Heart left ventricle (tissue), 16 donors: ENCODE measurements at regions not wholly inside any gene's neighbourhood (a gene's known extent, or its start where the extent isn't known, plus 50 kb on each side); places are given as distances from the start of the nearest gene placed in this dataset.

Experiments used
- ATAC-seq, 4 donors: fragments of 200-7000 bp; cut with Tn5 transposase; one replicate each; pipeline ENCODE4 v1.9.1; 2020 to 2022; ENCODE audit warnings: moderate library complexity in 4 of 4, mild to moderate bottlenecking in 3 of 4, moderate number of reproducible peaks in 1 of 4
- DNase-seq, 5 donors: peaks; one replicate each; pipeline ENCODE4 v3.0.0-alpha.2; 2020
- H3K27ac ChIP-seq, 12 donors: fragments of 200-600 bp; sonication (generic) in 4 of 12; one replicate each; pipeline versions ENCODE4 v1.5.0 to v1.8.0; 2016 to 2022; ENCODE audit warnings: mild to moderate bottlenecking in 2 of 12
- H3K27me3 ChIP-seq, 9 donors: fragments of 200-600 bp; sonication (generic) in 2 of 9; one replicate each; pipeline versions ENCODE4 v1.5.1 to v1.8.0; 2016 to 2022; ENCODE audit warnings: mild to moderate bottlenecking in 3 of 9
- H3K36me3 ChIP-seq, 9 donors: fragments of 200-600 bp; sonication (generic) in 2 of 9; one replicate each; pipeline versions ENCODE4 v1.5.0 to v1.8.0; 2018 to 2022; ENCODE audit warnings: mild to moderate bottlenecking in 2 of 9
- H3K4me1 ChIP-seq, 12 donors: fragments of 200-600 bp; sonication (generic) in 4 of 12; one replicate each; pipeline versions ENCODE4 v1.5.0 to v1.8.0; 2016 to 2022; ENCODE audit warnings: mild to moderate bottlenecking in 3 of 12
- H3K4me3 ChIP-seq, 12 donors: fragments of 200-600 bp; sonication (generic) in 4 of 12; one replicate each; pipeline versions ENCODE4 v1.5.0 to v1.8.0; 2017 to 2022; ENCODE audit warnings: mild to moderate bottlenecking in 9 of 12, moderate library complexity in 4 of 12
- H3K9me3 ChIP-seq, 12 donors: fragments of 200-600 bp; sonication (generic) in 4 of 12; one replicate each; pipeline versions ENCODE4 v1.5.0 to v1.8.0; 2016 to 2022; ENCODE audit warnings: mild to moderate bottlenecking in 1 of 12
- CTCF ChIP-seq, 12 donors: fragments of 200-600 bp; sonication (generic) in 4 of 12; IDR thresholded peaks; one replicate each; pipeline versions ENCODE4 v1.5.0 to v1.8.0; 2018 to 2022; ENCODE audit warnings: antibody characterized with exemption in 12 of 12, mild to moderate bottlenecking in 5 of 12
- POLR2A ChIP-seq, 2 donors: fragments of 450-650 bp; IDR thresholded peaks; one replicate each; pipeline ENCODE4 v1.6.1; 2017; ENCODE audit warnings: antibody characterized with exemption in 2 of 2, mild to moderate bottlenecking in 2 of 2, moderate library complexity in 2 of 2
- WGBS, 4 donors: extraction: QIAGEN DNeasy Blood & Tissue Kit in 2 of 4; methylation state at CpG; one replicate each; pipeline versions ENCODE4 v1.1.5 to v1.1.7; 2013 to 2018; 5-methylcytosine and 5-hydroxymethylcytosine counted together
- intact Hi-C, 10 donors: fragments of 100-400 bp; cut with DNase I; formaldehyde crosslinking; loops; one replicate each; pipeline versions ENCODE4 v1.11.1 to v1.14.2; 2022
- donor health status: ischemic (EF 13 %, LVEDD 7.1; RV severe dilation, severe dysfunction).
- donor health status: healthy with polysubstance abuse.
- donor health status: DM: no; HTN: yes; CAD: no.
- donor health status: DM: no; HTN: no; CAD: no.
- donor health status: ischemic (EF 25% LVEDD 6.9; RV normal size, moderate dysfunction).
- donor health status: ischemic (EF 25% LVEDD 5.7; RV mildly dilated, moderate dysfunction).
- donor health status: healthy.
- donor health status: DM: yes; HTN: yes; CAD: no.
- donor health status: ischemic (EF 35%, LVEDD 5.7; RV mildly dilated, moderate dysfunction).
- donor health status: nonischemic (EF 11% LVEDD 7.7; RV severe dilation, severe dysfunction).
- donor health status: DM: yes; HTN: yes; CAD: no.
- donor health status: PGD.
- donor health status: ischemic (EF 29% LVEDD 5.4; RV normal size, mild dysfunction).
- donor health status: nonischemic (EF 23%, LVEDD 6.1; RV moderate dilation, normal function).

- TF ChIP-seq CTCF (IDR thresholded peaks at IDR 0.05), result no peak
- TF ChIP-seq POLR2A (IDR thresholded peaks at IDR 0.05), result no peak
- no peak for DNase-seq
- no peak overlapping the region for H3K27ac ChIP-seq
- H3K4me1 ChIP-seq, result no peaks in the 10 kb centered on the region
- H3K4me3 ChIP-seq, result no peak overlapping the region
- no peaks in the 10 kb centered on the region for H3K9me3 ChIP-seq
- peaks cover 0 to 5% (median 0%) of the 10 kb centered on the region in 9 donors for H3K27me3 ChIP-seq
- ATAC-seq, result no peak
- intact Hi-C loops, result no loop called here
- WGBS, 4 donors, result 50 to 63% (median 60%) methylated on average over 6 of the region's 6 CpGs
- H3K36me3 ChIP-seq, result no peaks in the 10 kb centered on the region
Measured at GRCh38 chr18:24553571-24554285, 93.3 kb downstream of the HRH4 start.

- H3K27me3 ChIP-seq, result peaks cover 0 to 6% (median 0%) of the 10 kb centered on the region in 9 donors
- H3K4me3 ChIP-seq, result no peak overlapping the region
- H3K36me3 ChIP-seq, result no peaks in the 10 kb centered on the region
- WGBS, 4 donors, result 62 to 76% (median 70%) methylated on average over 7 of the region's 7 CpGs
- DNase-seq (no peak), ATAC-seq (no peak)
- intact Hi-C loops, result no loop called here
- no peaks in the 10 kb centered on the region for H3K9me3 ChIP-seq
- no peak for TF ChIP-seq POLR2A (IDR thresholded peaks at IDR 0.05)
- no peak for TF ChIP-seq CTCF (IDR thresholded peaks at IDR 0.05)
- H3K27ac ChIP-seq, result no peak overlapping the region
- no peaks in the 10 kb centered on the region for H3K4me1 ChIP-seq
Measured at GRCh38 chr18:24558403-24558802, 98.0 kb downstream of the HRH4 start.

GRCh38 chr18:24559526-24559925 is 99.1 kb downstream of the HRH4 start:
- DNase-seq (no peak), ATAC-seq (no peak)
- H3K36me3 ChIP-seq, result no peaks in the 10 kb centered on the region
- H3K4me3 ChIP-seq, result no peak overlapping the region
- intact Hi-C loops, result no loop called here
- no peak overlapping the region for H3K27ac ChIP-seq
- no peaks in the 10 kb centered on the region for H3K4me1 ChIP-seq
- 33 to 45% (median 35%) methylated on average over 4 of the region's 4 CpGs for WGBS, 4 donors
- no peak for TF ChIP-seq POLR2A (IDR thresholded peaks at IDR 0.05)
- TF ChIP-seq CTCF (IDR thresholded peaks at IDR 0.05), result no peak
- H3K27me3 ChIP-seq, result peaks cover 0 to 6% (median 0%) of the 10 kb centered on the region in 9 donors
- no peaks in the 10 kb centered on the region for H3K9me3 ChIP-seq

GRCh38 chr18:24560511-24560981 is 100.1 kb downstream of the HRH4 start:
- no peak for ATAC-seq
- no peaks in the 10 kb centered on the region for H3K9me3 ChIP-seq
- H3K27ac ChIP-seq, result no peak overlapping the region
- TF ChIP-seq POLR2A (IDR thresholded peaks at IDR 0.05), result no peak
- TF ChIP-seq CTCF (IDR thresholded peaks at IDR 0.05), result no peak
- peaks cover 0 to 6% (median 0%) of the 10 kb centered on the region in 9 donors for H3K27me3 ChIP-seq
- no peak overlapping the region for H3K4me3 ChIP-seq
- no peaks in the 10 kb centered on the region for H3K4me1 ChIP-seq
- 53 to 61% (median 57%) methylated on average over 7 of the region's 7 CpGs for WGBS, 4 donors
- intact Hi-C loops, result no loop called here
- no peaks in the 10 kb centered on the region for H3K36me3 ChIP-seq
- no peak for DNase-seq
